Activated CD4-positive, alpha-beta T cell treated with anti-CD3 and anti-CD28 coated beads, Interleukin-2, amount 10 ng/mL, durations not matched to agents 7 days and 5 days (primary cell): ENCODE measurements at regions not wholly inside any gene's neighbourhood (a gene's known extent, or its start where the extent isn't known, plus 50 kb on each side); places are given as distances from the start of the nearest gene placed in this dataset.
"Not testable (repeated sequence)": the region's sequence is repeated elsewhere in the genome, so short reads cannot be mapped to it uniquely, and the experiment has no call there.

Experiments used
- CTCF ChIA-PET: fragments of 350-600 bp; sonication (Branson Sonifier 250); formaldehyde crosslinking; loops from one replicate; lab custom pipeline; 2021; ENCODE audit warnings: antibody characterized with exemption; lab: Charles Lee
- POLR2A ChIA-PET: fragments of 350-600 bp; sonication (Branson Sonifier 250); formaldehyde crosslinking; loops from one replicate; lab custom pipeline; 2021; ENCODE audit warnings: antibody characterized with exemption; lab: Charles Lee
- DNase-seq: peaks from one replicate; pipeline ENCODE4 v3.0.0-alpha.2; 2020
- H3K27ac Mint-ChIP-seq: one replicate; pipeline ENCODE4 v1.8.0; 2021; ENCODE audit warnings: mild to moderate bottlenecking, moderate library complexity, mixed read lengths
- H3K27me3 Mint-ChIP-seq: one replicate; pipeline ENCODE4 v1.8.0; 2021; ENCODE audit warnings: mixed read lengths
- H3K36me3 Mint-ChIP-seq: one replicate; pipeline ENCODE4 v1.8.0; 2021; ENCODE audit warnings: low read depth, mixed read lengths
- H3K4me1 Mint-ChIP-seq: one replicate; pipeline ENCODE4 v1.8.0; 2021; ENCODE audit warnings: mixed read lengths
- H3K4me3 Mint-ChIP-seq: one replicate; pipeline ENCODE4 v1.8.0; 2021; ENCODE audit warnings: mild to moderate bottlenecking, moderate library complexity, mixed read lengths
- H3K9me3 Mint-ChIP-seq: one replicate; pipeline ENCODE4 v1.8.0; 2021; ENCODE audit warnings: mixed read lengths

GRCh38 chr13:56424246-56424645, 716.5 kb upstream of the PRR20A start:
- H3K9me3 Mint-ChIP-seq, result no peaks in the 10 kb centered on the region
- H3K4me3 Mint-ChIP-seq, result no peak overlapping the region
- DNase-seq, result no peak
- no peak overlapping the region for H3K27ac Mint-ChIP-seq
- POLR2A ChIA-PET, result interaction anchor here (0.5 kb wide), 1 partner anchor 1722 kb away, joined by 3 read pairs; no protein-coding TSS in a partner anchor
- no peaks in the 10 kb centered on the region for H3K36me3 Mint-ChIP-seq
- H3K27me3 Mint-ChIP-seq, result no peaks in the 10 kb centered on the region
- CTCF ChIA-PET, result no interaction called here
- no peaks in the 10 kb centered on the region for H3K4me1 Mint-ChIP-seq

- H3K4me1 Mint-ChIP-seq, result no peaks in the 10 kb centered on the region
- CTCF ChIA-PET, result no interaction called here
Measured at GRCh38 chr13:56457535-56458190, 683.1 kb upstream of the PRR20A start.

GRCh38 chr13:56459286-56459685, 681.4 kb upstream of the PRR20A start:
- POLR2A ChIA-PET, result no interaction called here
- no peaks in the 10 kb centered on the region for H3K36me3 Mint-ChIP-seq

More at GRCh38 chr13:56457535-56458190, 683.1 kb upstream of the PRR20A start:
- Mint-ChIP-seq H3K36me3 (no peaks in the 10 kb centered on the region), H3K9me3 (peaks cover 4% of the 10 kb centered on the region), H3K27ac (no peak overlapping the region), H3K4me3 (no peak overlapping the region), H3K27me3 (no peaks in the 10 kb centered on the region)
- no peak for DNase-seq
- POLR2A ChIA-PET, result no interaction called here

GRCh38 chr13:56501750-56502149, 639.0 kb upstream of the PRR20A start:
- ChIA-PET POLR2A (no interaction called here), CTCF (no interaction called here)
- Mint-ChIP-seq H3K27me3 (no peaks in the 10 kb centered on the region), H3K4me1 (no peaks in the 10 kb centered on the region), H3K36me3 (no peaks in the 10 kb centered on the region), H3K9me3 (peaks cover 2% of the 10 kb centered on the region), H3K4me3 (no peak overlapping the region), H3K27ac (no peak overlapping the region)
- no peak for DNase-seq

More at GRCh38 chr13:56459286-56459685, 681.4 kb upstream of the PRR20A start:
- CTCF ChIA-PET, result no interaction called here
- DNase-seq, result no peak
- Mint-ChIP-seq H3K4me3 (no peak overlapping the region), H3K27ac (no peak overlapping the region), H3K9me3 (peaks cover 6% of the 10 kb centered on the region), H3K27me3 (no peaks in the 10 kb centered on the region), H3K4me1 (no peaks in the 10 kb centered on the region)

GRCh38 chr13:56510836-56511235, 629.9 kb upstream of the PRR20A start:
- POLR2A ChIA-PET, result no interaction called here
- Mint-ChIP-seq H3K27ac (no peak overlapping the region), H3K4me3 (no peak overlapping the region), H3K27me3 (no peaks in the 10 kb centered on the region), H3K9me3 (no peaks in the 10 kb centered on the region), H3K4me1 (no peaks in the 10 kb centered on the region), H3K36me3 (no peaks in the 10 kb centered on the region)
- CTCF ChIA-PET, result no interaction called here
- DNase-seq, result no peak

GRCh38 chr13:56512336-56512735, 628.4 kb upstream of the PRR20A start:
- H3K4me1 Mint-ChIP-seq, H3K27ac Mint-ChIP-seq, H3K36me3 Mint-ChIP-seq, POLR2A ChIA-PET, H3K27me3 Mint-ChIP-seq, DNase-seq, CTCF ChIA-PET, H3K4me3 Mint-ChIP-seq, H3K9me3 Mint-ChIP-seq: not testable (repeated sequence)

- Mint-ChIP-seq H3K27me3 (no peaks in the 10 kb centered on the region), H3K27ac (no peak overlapping the region), H3K36me3 (no peaks in the 10 kb centered on the region), H3K4me3 (no peak overlapping the region), H3K9me3 (peaks cover under 1% of the 10 kb centered on the region), H3K4me1 (no peaks in the 10 kb centered on the region)
- CTCF ChIA-PET, result no interaction called here
- no peak for DNase-seq
- POLR2A ChIA-PET, result no interaction called here
Measured at GRCh38 chr13:56515441-56515840, 625.3 kb upstream of the PRR20A start.

GRCh38 chr13:56528040-56528790, 612.5 kb upstream of the PRR20A start:
- no peak for DNase-seq
- no peaks in the 10 kb centered on the region for H3K4me1 Mint-ChIP-seq
- no peak overlapping the region for H3K27ac Mint-ChIP-seq
- no peaks in the 10 kb centered on the region for H3K27me3 Mint-ChIP-seq
- POLR2A ChIA-PET, result no interaction called here
- no peaks in the 10 kb centered on the region for H3K36me3 Mint-ChIP-seq
- CTCF ChIA-PET, result no interaction called here
- H3K4me3 Mint-ChIP-seq, result no peak overlapping the region
- H3K9me3 Mint-ChIP-seq, result no peaks in the 10 kb centered on the region

GRCh38 chr13:56530096-56530495, 610.6 kb upstream of the PRR20A start:
- CTCF ChIA-PET, result no interaction called here

GRCh38 chr13:56547921-56548320, 592.8 kb upstream of the PRR20A start:
- CTCF ChIA-PET, H3K27ac Mint-ChIP-seq, H3K4me3 Mint-ChIP-seq, H3K36me3 Mint-ChIP-seq, DNase-seq, H3K27me3 Mint-ChIP-seq, H3K9me3 Mint-ChIP-seq, H3K4me1 Mint-ChIP-seq, POLR2A ChIA-PET: not testable (repeated sequence)

More at GRCh38 chr13:56530096-56530495, 610.6 kb upstream of the PRR20A start:
- Mint-ChIP-seq H3K9me3 (no peaks in the 10 kb centered on the region), H3K4me1 (no peaks in the 10 kb centered on the region), H3K27me3 (no peaks in the 10 kb centered on the region), H3K36me3 (no peaks in the 10 kb centered on the region), H3K27ac (no peak overlapping the region), H3K4me3 (no peak overlapping the region)
- POLR2A ChIA-PET, result no interaction called here
- no peak for DNase-seq

GRCh38 chr13:56558698-56559320, 581.9 kb upstream of the PRR20A start:
- peaks cover 9% of the 10 kb centered on the region for H3K9me3 Mint-ChIP-seq
- H3K27me3 Mint-ChIP-seq, result no peaks in the 10 kb centered on the region
- no peak overlapping the region for H3K27ac Mint-ChIP-seq
- no peak for DNase-seq
- H3K4me3 Mint-ChIP-seq, result no peak overlapping the region
- no peaks in the 10 kb centered on the region for H3K36me3 Mint-ChIP-seq
- H3K4me1 Mint-ChIP-seq, result no peaks in the 10 kb centered on the region
- ChIA-PET POLR2A (no interaction called here), CTCF (no interaction called here)

GRCh38 chr13:56561327-56561726, 579.4 kb upstream of the PRR20A start:
- no peak for DNase-seq
- no peaks in the 10 kb centered on the region for H3K36me3 Mint-ChIP-seq
- no peaks in the 10 kb centered on the region for H3K4me1 Mint-ChIP-seq
- no peaks in the 10 kb centered on the region for H3K27me3 Mint-ChIP-seq
- H3K4me3 Mint-ChIP-seq, result no peak overlapping the region
- ChIA-PET CTCF (no interaction called here), POLR2A (no interaction called here)
- H3K27ac Mint-ChIP-seq, result no peak overlapping the region
- H3K9me3 Mint-ChIP-seq, result peaks cover 11% of the 10 kb centered on the region

GRCh38 chr13:56563663-56564062, 577.1 kb upstream of the PRR20A start:
- ChIA-PET POLR2A (no interaction called here), CTCF (no interaction called here)
- H3K36me3 Mint-ChIP-seq, result no peaks in the 10 kb centered on the region
- peaks cover 7% of the 10 kb centered on the region for H3K9me3 Mint-ChIP-seq
- H3K4me1 Mint-ChIP-seq, result no peaks in the 10 kb centered on the region
- no peak for DNase-seq
- no peak overlapping the region for H3K4me3 Mint-ChIP-seq
- H3K27me3 Mint-ChIP-seq, result no peaks in the 10 kb centered on the region
- no peak overlapping the region for H3K27ac Mint-ChIP-seq
